Mesenteric fat pad (tissue), 1 donor: ENCODE measurements at regions not wholly inside any gene's neighbourhood (a gene's known extent, or its start where the extent isn't known, plus 50 kb on each side); places are given as distances from the start of the nearest gene placed in this dataset.
"Not testable (repeated sequence)": the region's sequence is repeated elsewhere in the genome, so short reads cannot be mapped to it uniquely, and the experiment has no call there.

ENCODE experiments used
- DNase-seq: peaks from one replicate; pipeline ENCODE4 v3.0.0-alpha.2; 2020; ENCODE audit warnings: low spot score
- donor health status: DM: yes; HTN: yes; CAD: no.

GRCh38 chr3:165716592-165716991 lies 120.6 kb downstream of the BCHE start:
- DNase-seq, result no peak

GRCh38 chr3:165713479-165713878 lies 123.7 kb downstream of the BCHE start:
- DNase-seq, result no peak

- peak; percentile 64 for DNase-seq
Measured at GRCh38 chr3:165712382-165712781, 124.8 kb downstream of the BCHE start.

- DNase-seq, result no peak
Measured at GRCh38 chr3:165697910-165698309, 139.3 kb downstream of the BCHE start.

GRCh38 chr3:165696496-165696895 lies 140.7 kb downstream of the BCHE start:
- no peak for DNase-seq

GRCh38 chr3:165683947-165684346 lies 153.3 kb downstream of the BCHE start:
- no peak for DNase-seq

- no peak for DNase-seq
Measured at GRCh38 chr3:165682734-165683133, 154.5 kb downstream of the BCHE start.

GRCh38 chr3:165669967-165670366 lies 167.3 kb downstream of the BCHE start:
- DNase-seq, result no peak

GRCh38 chr3:165669504-165669903 lies 167.7 kb downstream of the BCHE start:
- DNase-seq, result no peak

- no peak for DNase-seq
Measured at GRCh38 chr3:165667676-165668075, 169.5 kb downstream of the BCHE start.

- DNase-seq, result no peak
Measured at GRCh38 chr3:165658027-165658426, 179.2 kb downstream of the BCHE start.

- DNase-seq, result no peak
Measured at GRCh38 chr3:165653130-165653778, 184.0 kb downstream of the BCHE start.

GRCh38 chr3:165649282-165649681 lies 187.9 kb downstream of the BCHE start:
- not testable (repeated sequence) for DNase-seq

- DNase-seq, result no peak
Measured at GRCh38 chr3:165645191-165645590, 192.0 kb downstream of the BCHE start.

GRCh38 chr3:165644331-165644730 lies 192.9 kb downstream of the BCHE start:
- no peak for DNase-seq

- no peak for DNase-seq
Measured at GRCh38 chr3:165643425-165643824, 193.8 kb downstream of the BCHE start.

GRCh38 chr3:165642761-165643420 lies 194.3 kb downstream of the BCHE start:
- DNase-seq, result no peak

- DNase-seq, result no peak
Measured at GRCh38 chr3:165641569-165642310, 195.5 kb downstream of the BCHE start.

GRCh38 chr3:165640970-165641369 lies 196.3 kb downstream of the BCHE start:
- no peak for DNase-seq

- no peak for DNase-seq
Measured at GRCh38 chr3:165640031-165640430, 197.2 kb downstream of the BCHE start.

- DNase-seq, result no peak
Measured at GRCh38 chr3:165638034-165638433, 199.2 kb downstream of the BCHE start.

- DNase-seq, result no peak
Measured at GRCh38 chr3:165636684-165637015, 200.6 kb downstream of the BCHE start.
